RPMI7951 (cell line): ENCODE measurements at regions not wholly inside any gene's neighbourhood (a gene's known extent, or its start where the extent isn't known, plus 50 kb on each side); places are given as distances from the start of the nearest gene placed in this dataset.

ENCODE experiments used
- DNase-seq: peaks from one replicate; pipeline ENCODE4 v3.0.0-alpha.2; 2012; ENCODE audit warnings: low read depth

GRCh38 chr9:16236882-16237281 is 633.6 kb downstream of the BNC2 start:
- no peak for DNase-seq

GRCh38 chr9:16238623-16239138 is 631.8 kb downstream of the BNC2 start:
- no peak for DNase-seq

GRCh38 chr9:16241231-16241630 is 629.2 kb downstream of the BNC2 start:
- peak; percentile 36 for DNase-seq

- no peak for DNase-seq
Observed at GRCh38 chr9:16243798-16244197, 626.7 kb downstream of the BNC2 start.

- peak; percentile 8 for DNase-seq
Observed at GRCh38 chr9:16245756-16246440, 624.6 kb downstream of the BNC2 start.

GRCh38 chr9:16246785-16247184 is 623.7 kb downstream of the BNC2 start:
- peak; percentile 5 for DNase-seq

- peak; percentile 76 for DNase-seq
Observed at GRCh38 chr9:16247188-16247875, 623.1 kb downstream of the BNC2 start.

- no peak for DNase-seq
Observed at GRCh38 chr9:16248822-16249221, 621.6 kb downstream of the BNC2 start.

GRCh38 chr9:16252616-16253015 is 617.9 kb downstream of the BNC2 start:
- no peak for DNase-seq

GRCh38 chr9:16254674-16255073 is 615.8 kb downstream of the BNC2 start:
- no peak for DNase-seq

GRCh38 chr9:16255217-16255616 is 615.3 kb downstream of the BNC2 start:
- no peak for DNase-seq

GRCh38 chr9:16257604-16258003 is 612.9 kb downstream of the BNC2 start:
- DNase-seq, result peak; percentile 5

- DNase-seq, result no peak
Observed at GRCh38 chr9:16258191-16258590, 612.3 kb downstream of the BNC2 start.

GRCh38 chr9:16258708-16259107 is 611.8 kb downstream of the BNC2 start:
- no peak for DNase-seq

GRCh38 chr9:16262477-16263261 is 607.8 kb downstream of the BNC2 start:
- peak; percentile 11 for DNase-seq

GRCh38 chr9:16265688-16266087 is 604.8 kb downstream of the BNC2 start:
- DNase-seq, result peak; percentile 11

- DNase-seq, result peak; percentile 22
Observed at GRCh38 chr9:16266648-16267276, 603.7 kb downstream of the BNC2 start.

GRCh38 chr9:16267281-16268066 is 603.0 kb downstream of the BNC2 start:
- peak; percentile 79 for DNase-seq

- DNase-seq, result peak; percentile 5
Observed at GRCh38 chr9:16268067-16268881, 602.2 kb downstream of the BNC2 start.

GRCh38 chr9:16271967-16272366 is 598.5 kb downstream of the BNC2 start:
- DNase-seq, result no peak
